PFSK-1 (cell line): ENCODE measurements at regions not wholly inside any gene's neighbourhood (a gene's known extent, or its start where the extent isn't known, plus 50 kb on each side); places are given as distances from the start of the nearest gene placed in this dataset.

ENCODE experiments used
- FOXP2 ChIP-seq: optimal IDR thresholded peaks from 2 replicates; pipeline ENCODE3; 2011; ENCODE audit warnings: borderline replicate concordance, control low read depth, inconsistent platforms; ENCODE audit not compliant: insufficient read depth; ENCODE audit errors: extremely low read length, extremely low read depth
- POLR2AphosphoS5 ChIP-seq: IDR thresholded peaks from 2 replicates; pipeline ENCODE4 v1.6.1; 2012; ENCODE audit warnings: low read depth, mild to moderate bottlenecking, control low read depth, low read length, moderate library complexity
- REST ChIP-seq, 2 experiments: IDR thresholded peaks; 2 replicates each; pipeline versions ENCODE4 v1.6.1 to v1.8.0; 2011 to 2012; ENCODE audit warnings: low read depth in 2 of 2, low read length in 2 of 2, control low read depth in 1 of 2, inconsistent platforms in 1 of 2, mild to moderate bottlenecking in 1 of 2, moderate library complexity in 1 of 2; ENCODE audit not compliant: insufficient read depth in 1 of 2
- SIN3A ChIP-seq: IDR thresholded peaks from 2 replicates; pipeline ENCODE4 v1.6.1; 2012; ENCODE audit warnings: mild to moderate bottlenecking, low read length, moderate library complexity, borderline replicate concordance; ENCODE audit not compliant: insufficient read depth
- TAF1 ChIP-seq: IDR thresholded peaks from 2 replicates; pipeline ENCODE4 v1.6.1; 2012; ENCODE audit warnings: low read length, control low read depth, borderline replicate concordance; ENCODE audit not compliant: insufficient read depth

DNA sequence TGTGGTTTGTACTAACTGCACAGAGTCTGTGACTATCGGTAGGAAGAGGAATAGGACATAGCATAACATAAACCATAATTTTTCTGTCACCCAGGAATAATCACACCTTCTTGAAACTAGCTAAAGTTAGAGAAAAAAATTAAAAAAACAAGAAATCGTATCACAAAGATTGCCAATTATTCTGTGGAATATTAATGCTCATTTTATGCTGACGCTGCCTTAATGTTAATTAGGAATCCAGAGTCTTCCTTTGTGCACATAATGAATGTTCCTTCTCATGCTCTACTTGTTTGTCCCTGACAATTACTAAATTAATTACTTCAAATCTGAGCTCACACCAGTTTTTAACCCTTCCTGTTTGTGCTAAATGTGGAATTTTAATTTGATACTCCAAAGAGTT is 772.7 kb upstream of the EPHA5 start:
- TF ChIP-seq REST (IDR thresholded peaks at IDR 0.05; ENCODE audit: insufficient read depth in 1 of 2, low read depth in 2 of 2, low read length in 2 of 2), result no peak
- TF ChIP-seq SIN3A, result no peak
- TF ChIP-seq TAF1, result no peak
- TF ChIP-seq FOXP2, result no peak
- no peak for TF ChIP-seq POLR2AphosphoS5

- no peak for TF ChIP-seq FOXP2
- no peak for TF ChIP-seq POLR2AphosphoS5
Observed at GRCh38 chr4:66439508-66439907, 769.2 kb upstream of the EPHA5 start.

GRCh38 chr4:66433706-66434105 is 763.4 kb upstream of the EPHA5 start:
- no peak for TF ChIP-seq POLR2AphosphoS5
- no peak for TF ChIP-seq FOXP2
- TF ChIP-seq SIN3A, result no peak
- TF ChIP-seq TAF1, result no peak
- TF ChIP-seq REST (IDR thresholded peaks at IDR 0.05; ENCODE audit: insufficient read depth in 1 of 2, low read depth in 2 of 2, low read length in 2 of 2), result no peak

DNA sequence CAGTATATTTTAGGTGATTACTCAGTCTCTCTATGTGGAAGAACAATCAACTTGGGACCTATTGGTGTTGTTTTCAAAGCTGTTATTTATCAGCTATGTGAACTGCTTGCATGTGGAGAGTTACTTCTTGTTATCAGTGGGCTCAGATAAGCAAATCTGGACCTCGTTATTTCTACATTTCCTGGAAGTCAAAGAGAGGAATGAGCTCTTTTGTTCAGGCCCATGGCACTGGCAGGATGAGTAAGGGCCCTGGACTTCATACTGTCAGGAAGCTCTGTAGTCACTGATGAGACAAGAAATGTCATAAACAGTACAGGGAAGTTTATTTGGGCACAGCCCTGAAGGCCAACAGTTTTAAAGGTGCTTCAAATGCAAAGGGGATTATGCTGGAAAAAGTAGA is 760.6 kb upstream of the EPHA5 start:
- TF ChIP-seq SIN3A (no peak), TAF1 (no peak), REST (IDR thresholded peaks at IDR 0.05; ENCODE audit: insufficient read depth in 1 of 2, low read depth in 2 of 2, low read length in 2 of 2) (no peak), POLR2AphosphoS5 (no peak), FOXP2 (no peak)

GRCh38 chr4:66429276-66429675 is 759.0 kb upstream of the EPHA5 start:
- no peak for TF ChIP-seq POLR2AphosphoS5
- no peak for TF ChIP-seq SIN3A
- TF ChIP-seq TAF1, result no peak
- TF ChIP-seq FOXP2, result no peak
- no peak for TF ChIP-seq REST (IDR thresholded peaks at IDR 0.05; ENCODE audit: insufficient read depth in 1 of 2, low read depth in 2 of 2, low read length in 2 of 2)

DNA sequence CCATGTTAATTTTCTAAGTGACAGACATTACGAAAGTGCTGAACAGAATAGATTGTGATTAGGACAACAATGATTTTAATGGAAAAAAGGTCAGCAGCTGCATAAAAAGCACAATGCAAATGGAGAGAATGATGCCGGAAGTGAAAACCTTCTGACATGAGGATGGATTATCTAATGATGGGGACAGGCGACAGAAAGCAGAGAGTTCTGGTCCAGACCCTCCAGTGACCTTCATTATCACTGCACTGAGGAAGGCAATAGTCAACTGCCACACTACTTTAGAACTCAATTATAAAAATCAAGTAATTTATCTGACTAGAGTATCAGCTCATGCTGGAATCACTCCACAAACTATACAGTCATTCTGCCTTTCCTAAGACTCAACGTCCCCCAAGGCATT is 746.1 kb upstream of the EPHA5 start:
- TF ChIP-seq FOXP2 (no peak), REST (IDR thresholded peaks at IDR 0.05; ENCODE audit: insufficient read depth in 1 of 2, low read depth in 2 of 2, low read length in 2 of 2) (no peak), SIN3A (no peak), TAF1 (no peak), POLR2AphosphoS5 (no peak)
